H1 (cell line): ENCODE measurements at regions not wholly inside any gene's neighbourhood (a gene's known extent, or its start where the extent isn't known, plus 50 kb on each side); places are given as distances from the start of the nearest gene placed in this dataset.

Experiments used
- ATF2 ChIP-seq: IDR thresholded peaks from 2 replicates; pipeline ENCODE4 v1.6.1; 2012; ENCODE audit warnings: low read length, inconsistent platforms
- CTCF ChIP-seq, 3 experiments: IDR thresholded peaks; 1 replicate in 2 of 3; 2 replicates in 1 of 3; pipeline versions ENCODE4 v1.5.1 to v1.6.1; 2011; ENCODE audit warnings: low read length in 3 of 3, mild to moderate bottlenecking in 3 of 3, inconsistent platforms in 2 of 3, low read depth in 1 of 3, moderate library complexity in 1 of 3; ENCODE audit not compliant: insufficient read depth in 1 of 3; ENCODE audit errors: control extremely low read depth in 1 of 3
- EGR1 ChIP-seq: IDR thresholded peaks from 2 replicates; pipeline ENCODE4 v1.6.1; 2011; ENCODE audit warnings: low read depth, low read length, borderline replicate concordance
- EZH2 ChIP-seq: fragments of 200-600 bp; sonication (generic); IDR thresholded peaks from 2 replicates; pipeline ENCODE4 v1.7.1; 2012; ENCODE audit warnings: low read depth, mild to moderate bottlenecking, moderate library complexity, low read length, inconsistent platforms; ENCODE audit not compliant: severe bottlenecking
- POLR2A ChIP-seq, 2 experiments: IDR thresholded peaks; 1 replicate in 1 of 2; 2 replicates in 1 of 2; pipeline ENCODE4 v1.6.1; 2011; ENCODE audit warnings: low read depth in 2 of 2, low read length in 2 of 2, mild to moderate bottlenecking in 2 of 2; ENCODE audit errors: control extremely low read depth in 1 of 2
- POLR2AphosphoS5 ChIP-seq: IDR thresholded peaks from 2 replicates; pipeline ENCODE4 v1.6.1; 2011; ENCODE audit warnings: low read depth, low read length
- SIN3A ChIP-seq, 2 experiments: IDR thresholded peaks in 1 of 2; conservative IDR thresholded peaks in 1 of 2; 2 replicates each; pipeline ENCODE4 v1.6.1; 2011 to 2012; ENCODE audit warnings: low read length in 2 of 2, improper control_type of control experiment in 1 of 2, low read depth in 1 of 2, mild to moderate bottlenecking in 1 of 2
- SRF ChIP-seq: IDR thresholded peaks from 2 replicates; pipeline ENCODE4 v1.6.1; 2011; ENCODE audit warnings: mild to moderate bottlenecking, low read depth, low read length, moderate library complexity
- TAF7 ChIP-seq: optimal IDR thresholded peaks from 2 replicates; pipeline ENCODE3; 2011; ENCODE audit warnings: low read depth, mild to moderate bottlenecking, inconsistent platforms, low read length, moderate library complexity, borderline replicate concordance
- YY1 ChIP-seq: IDR thresholded peaks from 2 replicates; pipeline ENCODE4 v1.6.1; 2011; ENCODE audit warnings: low read depth, mild to moderate bottlenecking, low read length
- ZNF274 ChIP-seq: IDR thresholded peaks from 2 replicates; pipeline ENCODE4 v1.7.0; 2012; ENCODE audit warnings: low read length, borderline replicate concordance; ENCODE audit errors: extremely low read depth

DNA sequence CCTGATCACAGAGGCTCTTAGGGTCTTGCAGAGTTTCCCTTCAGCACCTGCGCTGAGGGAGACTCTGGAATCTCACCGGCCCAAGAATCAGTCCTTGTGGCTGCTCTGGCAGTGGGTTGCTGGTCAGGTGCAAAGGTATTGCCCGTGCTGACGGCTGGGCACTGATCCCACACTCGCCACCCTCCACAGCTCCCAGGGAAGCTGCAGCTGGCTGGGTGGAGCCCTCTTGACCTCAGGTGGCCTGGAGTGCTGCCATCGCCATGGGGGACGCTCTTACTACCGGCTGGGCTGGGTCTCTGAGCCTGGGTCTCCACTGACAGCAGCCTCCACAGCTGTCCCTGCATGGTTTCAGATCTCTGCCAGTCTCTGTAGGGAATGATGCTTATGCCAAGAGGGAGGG, 52.6 kb upstream of the EPHB3 start:
- TF ChIP-seq ZNF274 (no peak), CTCF (IDR thresholded peaks at IDR 0.05; ENCODE audit: control extremely low read depth in 1 of 3, insufficient read depth in 1 of 3, low read depth in 1 of 3, low read length in 3 of 3) (no peak), EZH2 (no peak), POLR2A (IDR thresholded peaks at IDR 0.05; ENCODE audit: control extremely low read depth in 1 of 2, low read depth in 2 of 2, low read length in 2 of 2) (no peak), ATF2 (no peak), TAF7 (no peak), SIN3A (conservative IDR thresholded peaks at IDR 0.05 in 1 of 2, IDR thresholded peaks at IDR 0.05 in 1 of 2; ENCODE audit: low read depth in 1 of 2, low read length in 2 of 2) (no peak), POLR2AphosphoS5 (no peak), EGR1 (no peak), YY1 (no peak), SRF (no peak)
